ENCODE measurements at regions not wholly inside any gene's neighbourhood (a gene's known extent, or its start where the extent isn't known, plus 50 kb on each side); places are given as distances from the start of the nearest gene placed in this dataset.

DNA sequence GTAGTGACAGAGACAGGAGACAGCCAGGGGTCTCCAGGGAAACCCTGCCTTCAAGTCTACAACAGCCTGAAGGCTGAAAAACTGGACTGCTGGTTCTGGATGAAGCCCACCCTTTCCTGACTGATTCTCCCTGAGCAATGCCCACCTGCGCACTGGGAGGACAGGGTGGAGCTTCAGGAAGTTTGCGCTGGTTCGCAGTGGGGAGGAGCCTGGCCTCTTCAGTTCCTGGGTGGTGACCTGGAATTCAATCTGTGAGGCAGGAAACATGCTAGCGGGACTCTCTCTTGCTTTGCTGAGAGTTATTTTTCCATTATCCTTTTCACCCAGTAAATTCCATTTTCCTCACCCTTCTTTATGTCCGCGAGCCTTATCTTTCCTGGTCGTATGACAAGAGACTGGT lies 600.8 kb downstream of the TRHDE start:
- Histone ChIP-seq H2AFZ (ENCODE audit: insufficient read depth, low read depth, low read length, poor library complexity, severe bottlenecking) (no peak overlapping the region), H3K79me2 (ENCODE audit: insufficient read depth, low read length) (no peaks in the 10 kb centered on the region), H3K27ac (ENCODE audit: low read depth in 1 of 2, low read length in 2 of 2) (no peak overlapping the region), H3K4me1 (ENCODE audit: control insufficient read depth in 1 of 2, insufficient read depth in 2 of 2, low read length in 2 of 2) (no peaks in the 10 kb centered on the region), H3K36me3 (replicated peaks in 1 of 2; ENCODE audit: control insufficient read depth in 1 of 2, insufficient read depth in 2 of 2, low read length in 2 of 2) (no peaks in the 10 kb centered on the region), H3K9ac (ENCODE audit: insufficient read depth, low read length, poor library complexity, severe bottlenecking) (no peak overlapping the region), H3K4me2 (replicated peaks; ENCODE audit: extremely low read depth, low read length, poor library complexity, severe bottlenecking) (no peak overlapping the region), H3K4me3 (replicated peaks in 1 of 3; ENCODE audit: low read depth in 2 of 3, low read length in 3 of 3) (no peak overlapping the region), H3K9me3 (replicated peaks in 1 of 2; ENCODE audit: control insufficient read depth in 1 of 2, insufficient read depth in 1 of 2, low read length in 2 of 2) (peaks cover 4 to 6% of the 10 kb centered on the region in 2 donors), H4K20me1 (ENCODE audit: insufficient read depth, low read length) (no peaks in the 10 kb centered on the region), H3K27me3 (ENCODE audit: control insufficient read depth in 2 of 2, insufficient read depth in 2 of 2, low read length in 2 of 2) (no peaks in the 10 kb centered on the region)
- Mint-ChIP-seq H3K36me3 (no peaks in the 10 kb centered on the region), H3K4me3 (no peak overlapping the region), H3K27ac (no peak overlapping the region), H3K4me1 (no peaks in the 10 kb centered on the region), H3K9me3 (peaks cover 0 to 9% (median 5%) of the 10 kb centered on the region in 7 donors), H3K27me3 (ENCODE audit: low read depth in 3 of 3) (no peaks in the 10 kb centered on the region)
- no peak for DNase-seq
- 92% methylated on average over 4 of the region's 7 CpGs for WGBS (ENCODE audit: insufficient coverage)
- intact Hi-C loops (cut with micrococcal nuclease), result no loop called here
- no peak for TF ChIP-seq CTCF (IDR thresholded peaks at IDR 0.05)

DNA sequence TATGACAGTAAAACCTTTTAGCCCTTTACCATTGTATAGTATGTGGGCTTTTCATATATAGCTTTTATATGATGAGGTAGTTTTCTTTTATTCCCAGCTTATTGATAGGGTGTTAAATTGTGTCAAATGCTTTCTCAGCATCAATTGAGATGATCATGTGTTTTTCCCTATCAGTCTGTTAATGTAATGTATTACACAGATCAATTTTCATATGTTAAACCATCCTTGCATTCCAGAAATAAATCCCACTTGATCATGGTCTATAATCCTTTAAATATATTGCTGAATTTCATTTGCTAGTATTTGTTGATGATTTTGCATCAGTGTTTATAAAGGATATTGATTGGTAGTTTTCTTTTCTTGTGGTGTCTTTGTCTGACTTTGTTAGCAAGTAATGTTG lies 603.9 kb downstream of the TRHDE start:
- no peak overlapping the region for H3K4me3 Mint-ChIP-seq
- TF ChIP-seq CTCF (IDR thresholded peaks at IDR 0.05), result no peak
- no peaks in the 10 kb centered on the region for H3K27me3 Mint-ChIP-seq (ENCODE audit: low read depth in 3 of 3)
- H3K4me1 Mint-ChIP-seq, result no peaks in the 10 kb centered on the region
- H3K36me3 ChIP-seq (replicated peaks in 1 of 2; ENCODE audit: control insufficient read depth in 1 of 2, insufficient read depth in 2 of 2, low read length in 2 of 2), result no peaks in the 10 kb centered on the region
- no peaks in the 10 kb centered on the region for H3K4me1 ChIP-seq (ENCODE audit: control insufficient read depth in 1 of 2, insufficient read depth in 2 of 2, low read length in 2 of 2)
- no peak overlapping the region for H2AFZ ChIP-seq (ENCODE audit: insufficient read depth, low read depth, low read length, poor library complexity, severe bottlenecking)
- H3K9me3 ChIP-seq (replicated peaks in 1 of 2; ENCODE audit: control insufficient read depth in 1 of 2, insufficient read depth in 1 of 2, low read length in 2 of 2), result peaks cover 6 to 19% of the 10 kb centered on the region in 2 donors
- no peak for DNase-seq
- H3K36me3 Mint-ChIP-seq, result no peaks in the 10 kb centered on the region
- no peak overlapping the region for H3K27ac ChIP-seq (ENCODE audit: low read depth in 1 of 2, low read length in 2 of 2)
- H3K4me2 ChIP-seq (replicated peaks; ENCODE audit: extremely low read depth, low read length, poor library complexity, severe bottlenecking), result no peak overlapping the region
- H3K9me3 Mint-ChIP-seq, result peaks cover 0 to 13% (median 7%) of the 10 kb centered on the region in 7 donors
- H3K4me3 ChIP-seq (replicated peaks in 1 of 3; ENCODE audit: low read depth in 2 of 3, low read length in 3 of 3), result no peak overlapping the region
- H3K27me3 ChIP-seq (ENCODE audit: control insufficient read depth in 2 of 2, insufficient read depth in 2 of 2, low read length in 2 of 2), result no peaks in the 10 kb centered on the region
- H4K20me1 ChIP-seq (ENCODE audit: insufficient read depth, low read length), result no peaks in the 10 kb centered on the region
- intact Hi-C loops (cut with micrococcal nuclease), result no loop called here
- no peak overlapping the region for H3K9ac ChIP-seq (ENCODE audit: insufficient read depth, low read length, poor library complexity, severe bottlenecking)
- no peaks in the 10 kb centered on the region for H3K79me2 ChIP-seq (ENCODE audit: insufficient read depth, low read length)
- H3K27ac Mint-ChIP-seq, result no peak overlapping the region

Data from CD14-positive monocyte (primary cell).